ENCODE measurements at regions not wholly inside any gene's neighbourhood (a gene's known extent, or its start where the extent isn't known, plus 50 kb on each side); places are given as distances from the start of the nearest gene placed in this dataset.

- no peak for DNase-seq
These were observed 141.8 kb downstream of the GRIN2B start for GRCh38 chr12:13839365-13840336.

- no peak for DNase-seq
These were observed 145.3 kb downstream of the GRIN2B start for GRCh38 chr12:13836099-13836498.

- no peak for DNase-seq
These were observed 145.8 kb downstream of the GRIN2B start for GRCh38 chr12:13835652-13836051.

GRCh38 chr12:13834241-13834640 lies 147.2 kb downstream of the GRIN2B start:
- no peak for DNase-seq

- DNase-seq, result no peak
These were observed 164.3 kb downstream of the GRIN2B start for GRCh38 chr12:13817131-13817530.

GRCh38 chr12:13816394-13816793 lies 165.0 kb downstream of the GRIN2B start:
- DNase-seq, result no peak

- no peak for DNase-seq
These were observed 169.2 kb downstream of the GRIN2B start for GRCh38 chr12:13812168-13812567.

- no peak for DNase-seq
These were observed 170.3 kb downstream of the GRIN2B start for GRCh38 chr12:13811061-13811460.

GRCh38 chr12:13805041-13805440 lies 176.4 kb downstream of the GRIN2B start:
- DNase-seq, result no peak

GRCh38 chr12:13801543-13801942 lies 179.9 kb downstream of the GRIN2B start:
- no peak for DNase-seq

- DNase-seq, result no peak
These were observed 181.8 kb downstream of the GRIN2B start for GRCh38 chr12:13799574-13799973.

- no peak for DNase-seq
These were observed 183.2 kb downstream of the GRIN2B start for GRCh38 chr12:13798162-13798561.

- no peak for DNase-seq
These were observed 186.7 kb downstream of the GRIN2B start for GRCh38 chr12:13794706-13795105.

GRCh38 chr12:13790317-13790716 lies 191.1 kb downstream of the GRIN2B start:
- no peak for DNase-seq

- no peak for DNase-seq
These were observed 192.8 kb downstream of the GRIN2B start for GRCh38 chr12:13788626-13789025.

- no peak for DNase-seq
These were observed 194.8 kb downstream of the GRIN2B start for GRCh38 chr12:13786646-13787045.

GRCh38 chr12:13784504-13784903 lies 196.9 kb downstream of the GRIN2B start:
- DNase-seq, result no peak

- DNase-seq, result no peak
These were observed 200.9 kb downstream of the GRIN2B start for GRCh38 chr12:13780453-13780852.

- no peak for DNase-seq
These were observed 204.0 kb downstream of the GRIN2B start for GRCh38 chr12:13777374-13777773.

GRCh38 chr12:13772264-13772663 lies 209.1 kb downstream of the GRIN2B start:
- no peak for DNase-seq

- DNase-seq, result no peak
These were observed 210.8 kb downstream of the GRIN2B start for GRCh38 chr12:13770576-13770975.

GRCh38 chr12:13769966-13770365 lies 211.4 kb downstream of the GRIN2B start:
- no peak for DNase-seq

- no peak for DNase-seq
These were observed 212.1 kb downstream of the GRIN2B start for GRCh38 chr12:13769273-13769672.

GRCh38 chr12:13764748-13765147 lies 216.7 kb downstream of the GRIN2B start:
- DNase-seq, result no peak

- DNase-seq, result no peak
These were observed 232.0 kb downstream of the GRIN2B start for GRCh38 chr12:13749389-13749788.
